H1 (cell line): ENCODE measurements at regions not wholly inside any gene's neighbourhood (a gene's known extent, or its start where the extent isn't known, plus 50 kb on each side); places are given as distances from the start of the nearest gene placed in this dataset.

Source experiments
- CTCF ChIA-PET: fragments of 300-600 bp; sonication (Branson Sonifier 250); formaldehyde crosslinking; loops from one replicate; lab custom pipeline; 2021; ENCODE audit not compliant: partially characterized antibody; lab: Charles Lee
- POLR2A ChIA-PET: fragments of 300-600 bp; sonication (Branson Sonifier 250); formaldehyde crosslinking; loops from one replicate; lab custom pipeline; 2021; ENCODE audit warnings: inconsistent platforms; ENCODE audit not compliant: partially characterized antibody; lab: Charles Lee
- DNase-seq, 2 experiments: peaks; one replicate each; pipeline versions ENCODE4 v3.0.0 to v3.0.0-alpha.2; 2010 to 2022; ENCODE audit warnings: low spot score in 2 of 2, low read depth in 1 of 2, mixed read lengths in 1 of 2
- FAIRE-seq: peaks from 2 replicates; lab custom pipeline; 2011; peaks lifted over from hg19 to GRCh38; lab: Jason Lieb, UNC
- H2AFZ ChIP-seq: 2 replicates; pipeline ENCODE4 v1.8.1; 2012; ENCODE audit warnings: low read length, inconsistent platforms
- H2AK5ac ChIP-seq: 2 replicates; pipeline ENCODE4 v1.6.1; 2013; ENCODE audit warnings: low read depth, low read length
- H2BK120ac ChIP-seq: replicated peaks from 2 replicates; pipeline ENCODE3; 2013; ENCODE audit warnings: low read depth, low read length, inconsistent platforms
- H2BK12ac ChIP-seq: 2 replicates; pipeline ENCODE4 v1.6.1; 2013; ENCODE audit warnings: low read depth, low read length
- H2BK15ac ChIP-seq: 2 replicates; pipeline ENCODE4 v1.6.1; 2013; ENCODE audit warnings: low read length
- H2BK20ac ChIP-seq: 2 replicates; pipeline ENCODE4 v1.6.1; 2013; ENCODE audit warnings: low read length
- H2BK5ac ChIP-seq: 2 replicates; pipeline ENCODE4 v1.6.1; 2013; ENCODE audit warnings: low read depth, low read length
- H3K14ac ChIP-seq: 2 replicates; pipeline ENCODE4 v1.6.1; 2013; ENCODE audit warnings: inconsistent platforms; ENCODE audit not compliant: insufficient read length
- H3K18ac ChIP-seq: 2 replicates; pipeline ENCODE4 v1.6.1; 2013; ENCODE audit warnings: low read length; ENCODE audit errors: extremely low read depth
- H3K23ac ChIP-seq: 2 replicates; pipeline ENCODE4 v1.6.1; 2013; ENCODE audit warnings: inconsistent platforms; ENCODE audit not compliant: insufficient read length
- H3K23me2 ChIP-seq: 2 replicates; pipeline ENCODE4 v1.6.1; 2013; ENCODE audit warnings: low read depth, low read length
- H3K27ac ChIP-seq: 2 replicates; pipeline ENCODE4 v1.6.1; 2011; ENCODE audit warnings: low read depth, low read length, inconsistent platforms
- H3K27me3 ChIP-seq, 4 experiments: replicated peaks in 1 of 4; 1 replicate in 1 of 4; 2 replicates in 3 of 4; pipeline versions ENCODE4 v1.6.1 to v1.8.1; 2011 to 2013; ENCODE audit warnings: low read length in 3 of 4, mild to moderate bottlenecking in 3 of 4, inconsistent platforms in 2 of 4, mixed read lengths in 2 of 4, moderate library complexity in 1 of 4; ENCODE audit not compliant: control insufficient read depth in 3 of 4, insufficient read depth in 3 of 4; ENCODE audit errors: extremely low read depth in 1 of 4
- H3K36me3 ChIP-seq, 4 experiments: 2 replicates each; pipeline versions ENCODE4 v1.6.1 to v1.8.1; 2011 to 2013; ENCODE audit warnings: mild to moderate bottlenecking in 4 of 4, low read length in 3 of 4, moderate library complexity in 2 of 4, control low read depth in 1 of 4, inconsistent platforms in 1 of 4; ENCODE audit not compliant: insufficient read depth in 4 of 4, control insufficient read depth in 2 of 4
- H3K4ac ChIP-seq: replicated peaks from 2 replicates; pipeline ENCODE3; 2013; ENCODE audit warnings: low read length, low read depth, mixed read lengths, inconsistent platforms; ENCODE audit not compliant: insufficient read length
- H3K4me1 ChIP-seq, 4 experiments: replicated peaks in 1 of 4; 1 replicate in 1 of 4; 2 replicates in 3 of 4; pipeline versions ENCODE4 v1.6.1 to v1.8.1; 2011 to 2013; ENCODE audit warnings: low read length in 3 of 4, inconsistent platforms in 2 of 4, mixed read lengths in 1 of 4; ENCODE audit not compliant: insufficient read depth in 4 of 4, control insufficient read depth in 3 of 4
- H3K4me2 ChIP-seq, 2 experiments: 2 replicates each; pipeline versions ENCODE4 v1.6.1 to v1.8.1; 2011 to 2013; ENCODE audit warnings: low read depth in 2 of 2, low read length in 2 of 2, control low read depth in 1 of 2, inconsistent platforms in 1 of 2, mild to moderate bottlenecking in 1 of 2; ENCODE audit not compliant: insufficient read depth in 1 of 2
- H3K4me3 ChIP-seq, 4 experiments: fragments of 200-600, 300-600 bp in 1 of 4; sonication (generic), shearing (Covaris generic), sonication (Bioruptor Twin) in 1 of 4; 2 replicates each; pipeline versions ENCODE4 v1.5.1 to v1.8.1; 2011 to 2016; ENCODE audit warnings: low read length in 4 of 4, low read depth in 3 of 4, control low read depth in 2 of 4, inconsistent platforms in 2 of 4, mild to moderate bottlenecking in 2 of 4, mixed read lengths in 1 of 4, moderate library complexity in 1 of 4; ENCODE audit not compliant: insufficient read depth in 2 of 4; ENCODE audit errors: extremely low read depth in 1 of 4
- H3K56ac ChIP-seq: replicated peaks from 2 replicates; pipeline ENCODE3; 2013; ENCODE audit warnings: low read depth, mild to moderate bottlenecking, mixed read lengths, low read length, inconsistent platforms; ENCODE audit not compliant: insufficient read length
- H3K79me1 ChIP-seq: 2 replicates; pipeline ENCODE4 v1.6.1; 2013; ENCODE audit warnings: low read depth, low read length, control low read depth
- H3K79me2 ChIP-seq, 2 experiments: 2 replicates each; pipeline versions ENCODE4 v1.6.1 to v1.8.1; 2012 to 2013; ENCODE audit warnings: low read length in 2 of 2, mild to moderate bottlenecking in 2 of 2, inconsistent platforms in 1 of 2; ENCODE audit not compliant: insufficient read depth in 2 of 2, control insufficient read depth in 1 of 2
- H3K9ac ChIP-seq, 4 experiments: replicated peaks in 1 of 4; 1 replicate in 1 of 4; 2 replicates in 3 of 4; pipeline versions ENCODE4 v1.6.1 to v1.8.1; 2011 to 2013; ENCODE audit warnings: low read depth in 3 of 4, low read length in 3 of 4, control low read depth in 2 of 4, mild to moderate bottlenecking in 2 of 4, moderate library complexity in 2 of 4, inconsistent platforms in 1 of 4; ENCODE audit errors: extremely low read depth in 1 of 4
- H3K9me3 ChIP-seq, 2 experiments: 2 replicates each; pipeline versions ENCODE4 v1.6.1 to v1.8.1; 2012 to 2013; ENCODE audit warnings: mild to moderate bottlenecking in 2 of 2, moderate library complexity in 2 of 2, control low read depth in 1 of 2, inconsistent platforms in 1 of 2, low read depth in 1 of 2, low read length in 1 of 2, mixed read lengths in 1 of 2; ENCODE audit not compliant: insufficient read depth in 2 of 2
- H4K20me1 ChIP-seq, 2 experiments: replicated peaks in 1 of 2; 2 replicates each; pipeline versions ENCODE3 to v1.8.1; 2011 to 2013; ENCODE audit warnings: inconsistent platforms in 2 of 2, low read length in 2 of 2, mild to moderate bottlenecking in 1 of 2; ENCODE audit not compliant: insufficient read depth in 2 of 2, control insufficient read depth in 1 of 2
- H4K5ac ChIP-seq: 2 replicates; pipeline ENCODE4 v1.6.1; 2013; ENCODE audit warnings: low read length, low read depth, mixed read lengths, inconsistent platforms; ENCODE audit not compliant: insufficient read length
- H4K8ac ChIP-seq: 2 replicates; pipeline ENCODE4 v1.8.0; 2013; ENCODE audit warnings: mild to moderate bottlenecking, moderate library complexity, low read length, inconsistent platforms; ENCODE audit not compliant: insufficient read depth; ENCODE audit errors: extremely low read depth
- H4K91ac ChIP-seq: replicated peaks from 2 replicates; pipeline ENCODE3; 2013; ENCODE audit warnings: low read length, mixed read lengths, inconsistent platforms; ENCODE audit not compliant: insufficient read length
- CBX8 ChIP-seq: fragments of 300-800, 300-1000 bp; sonication (generic); IDR thresholded peaks from 2 replicates; pipeline ENCODE4 v1.7.1; 2016; ENCODE audit warnings: low read depth, low read length, borderline replicate concordance
- EGR1 ChIP-seq: IDR thresholded peaks from 2 replicates; pipeline ENCODE4 v1.6.1; 2011; ENCODE audit warnings: low read depth, low read length, borderline replicate concordance
- HDAC6 ChIP-seq: IDR thresholded peaks from one replicate; pipeline ENCODE4 v1.7.1; 2012; ENCODE audit warnings: low read depth, mild to moderate bottlenecking, inconsistent platforms, low read length, moderate library complexity
- JUND ChIP-seq: IDR thresholded peaks from 2 replicates; pipeline ENCODE4 v1.6.1; 2011; ENCODE audit warnings: mild to moderate bottlenecking, improper control_type of control experiment, low read length
- NANOG ChIP-seq: IDR thresholded peaks from 2 replicates; pipeline ENCODE4 v1.6.1; 2011; ENCODE audit warnings: low read length, low read depth, mild to moderate bottlenecking, inconsistent platforms; ENCODE audit not compliant: insufficient read depth, poor library complexity, severe bottlenecking
- POU5F1 ChIP-seq: IDR thresholded peaks from 2 replicates; pipeline ENCODE4 v1.6.1; 2011; ENCODE audit warnings: low read depth, mild to moderate bottlenecking, low read length, moderate library complexity
- RAD21 ChIP-seq, 2 experiments: IDR thresholded peaks in 1 of 2; conservative IDR thresholded peaks in 1 of 2; 2 replicates each; pipeline ENCODE4 v1.6.1; 2011; ENCODE audit warnings: low read depth in 2 of 2, low read length in 2 of 2, improper control_type of control experiment in 1 of 2, inconsistent platforms in 1 of 2, mild to moderate bottlenecking in 1 of 2, moderate library complexity in 1 of 2
- SAP30 ChIP-seq: fragments of 300-600 bp; sonication (generic); IDR thresholded peaks from 2 replicates; pipeline ENCODE4 v1.7.1; 2012; ENCODE audit warnings: low read length, moderate library complexity, mild to moderate bottlenecking, inconsistent platforms; ENCODE audit not compliant: insufficient read depth, insufficient replicate concordance
- SP4 ChIP-seq: IDR thresholded peaks from 2 replicates; pipeline ENCODE4 v1.6.1; 2012; ENCODE audit warnings: low read length, inconsistent platforms
- SRF ChIP-seq: IDR thresholded peaks from 2 replicates; pipeline ENCODE4 v1.6.1; 2011; ENCODE audit warnings: mild to moderate bottlenecking, low read depth, low read length, moderate library complexity
- YY1 ChIP-seq: IDR thresholded peaks from 2 replicates; pipeline ENCODE4 v1.6.1; 2011; ENCODE audit warnings: low read depth, mild to moderate bottlenecking, low read length
- WGBS, 2 experiments: shearing (Covaris generic) in 1 of 2; methylation state at CpG; one replicate each; pipeline versions ENCODE4 v1.1.6 to v1.1.7; 2013 to 2015; ENCODE audit warnings: low lambda C conversion rate in 2 of 2, mixed read lengths in 2 of 2, inconsistent platforms in 1 of 2, low coverage in 1 of 2, missing lambda C conversion rate in 1 of 2; ENCODE audit not compliant: insufficient replicate concordance in 2 of 2, insufficient coverage in 1 of 2, insufficient read length in 1 of 2; ENCODE audit errors: extremely low coverage in 1 of 2, missing lambda C conversion rate in 1 of 2; 5-methylcytosine and 5-hydroxymethylcytosine counted together

DNA sequence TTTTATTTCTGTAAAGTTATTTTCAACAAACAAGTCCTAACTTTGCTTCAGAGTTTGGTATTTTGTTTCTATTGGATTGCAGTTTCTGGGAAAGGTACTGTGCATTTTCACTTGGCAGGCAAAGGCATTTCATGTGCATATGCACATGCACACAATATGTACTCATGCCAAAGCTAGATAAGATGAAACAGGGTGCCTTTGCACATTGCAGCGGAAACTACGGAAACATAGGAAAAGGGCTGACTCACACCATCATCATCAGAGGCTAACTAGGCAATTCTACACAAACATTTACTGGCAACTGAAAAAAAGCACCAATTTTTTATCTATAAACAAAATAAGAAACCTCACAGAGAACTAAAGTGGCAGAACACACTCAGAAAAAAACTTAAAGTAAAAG, 550.6 kb upstream of the NECTIN3 start:
- Histone ChIP-seq H2AK5ac (no peak overlapping the region), H3K9ac (no peak overlapping the region), H3K4me3 (no peak overlapping the region), H2AFZ (0 out of 2 replicates have a peak overlapping the region, but pooled peaks have one; percentile 70), H3K79me1 (no peaks in the 10 kb centered on the region), H2BK20ac (no peak overlapping the region), H4K91ac (no peak overlapping the region), H3K18ac (no peak overlapping the region), H2BK120ac (no peak overlapping the region), H3K27me3 (no peaks in the 10 kb centered on the region), H3K27ac (no peak overlapping the region), H3K23me2 (no peaks in the 10 kb centered on the region), H3K14ac (no peak overlapping the region), H3K23ac (no peak overlapping the region), H3K4ac (no peak overlapping the region), H3K9me3 (peaks cover 4 to 11% of the 10 kb centered on the region in 2 experiments), H2BK15ac (no peak overlapping the region), H4K5ac (no peak overlapping the region), H2BK12ac (no peak overlapping the region), H4K8ac (no peak overlapping the region), H3K79me2 (no peaks in the 10 kb centered on the region), H3K36me3 (peaks cover 0 to 6% (median 0%) of the 10 kb centered on the region in 4 experiments; a peak in 1 of 8 replicates), H2BK5ac (no peak overlapping the region), H3K4me1 (no peaks in the 10 kb centered on the region), H3K4me2 (no peak overlapping the region), H4K20me1 (no peaks in the 10 kb centered on the region), H3K56ac (no peak overlapping the region)
- ChIA-PET POLR2A (interaction anchor here (1.0 kb wide), 1 partner anchor 30 kb away, joined by 3 read pairs; no protein-coding TSS in a partner anchor), CTCF (no interaction called here)
- TF ChIP-seq CBX8 (no peak), JUND (no peak), SP4 (no peak), RAD21 (IDR thresholded peaks at IDR 0.05 in 1 of 2, conservative IDR thresholded peaks at IDR 0.05 in 1 of 2; ENCODE audit: low read depth in 2 of 2, low read length in 2 of 2) (no peak), YY1 (no peak), SRF (no peak), SAP30 (no peak), NANOG (no peak), EGR1 (no peak), POU5F1 (no peak), HDAC6 (no peak)
- 96% methylated on average over 2 of the region's 2 CpGs; no CpG with 5 or more reads in 1 of the 2 experiments for WGBS, 2 experiments
- DNase-seq (no peak), FAIRE-seq (no peak)
